Gastroesophageal sphincter (tissue), 3 donors: ENCODE measurements at regions not wholly inside any gene's neighbourhood (a gene's known extent, or its start where the extent isn't known, plus 50 kb on each side); places are given as distances from the start of the nearest gene placed in this dataset.

Experiments used
- EP300 ChIP-seq: sonication (generic); formaldehyde crosslinking; IDR thresholded peaks from one replicate; pipeline ENCODE4 v1.6.1; 2017; ENCODE audit warnings: antibody characterized with exemption, mild to moderate bottlenecking
- POLR2AphosphoS5 ChIP-seq: sonication (generic); formaldehyde crosslinking; IDR thresholded peaks from one replicate; pipeline ENCODE4 v1.6.1; 2017; ENCODE audit warnings: antibody characterized with exemption
- TF ChIP-seq, protein P1 (sequence below), 4 experiments: fragments of 200-600 bp in 2 of 4; fragments of 450-650 bp in 2 of 4; sonication (generic) in 1 of 4; IDR thresholded peaks; one replicate each; pipeline ENCODE4 v1.5.1; 2017 to 2019; ENCODE audit warnings: antibody characterized with exemption in 4 of 4, mild to moderate bottlenecking in 2 of 4, moderate library complexity in 2 of 4

DNA sequence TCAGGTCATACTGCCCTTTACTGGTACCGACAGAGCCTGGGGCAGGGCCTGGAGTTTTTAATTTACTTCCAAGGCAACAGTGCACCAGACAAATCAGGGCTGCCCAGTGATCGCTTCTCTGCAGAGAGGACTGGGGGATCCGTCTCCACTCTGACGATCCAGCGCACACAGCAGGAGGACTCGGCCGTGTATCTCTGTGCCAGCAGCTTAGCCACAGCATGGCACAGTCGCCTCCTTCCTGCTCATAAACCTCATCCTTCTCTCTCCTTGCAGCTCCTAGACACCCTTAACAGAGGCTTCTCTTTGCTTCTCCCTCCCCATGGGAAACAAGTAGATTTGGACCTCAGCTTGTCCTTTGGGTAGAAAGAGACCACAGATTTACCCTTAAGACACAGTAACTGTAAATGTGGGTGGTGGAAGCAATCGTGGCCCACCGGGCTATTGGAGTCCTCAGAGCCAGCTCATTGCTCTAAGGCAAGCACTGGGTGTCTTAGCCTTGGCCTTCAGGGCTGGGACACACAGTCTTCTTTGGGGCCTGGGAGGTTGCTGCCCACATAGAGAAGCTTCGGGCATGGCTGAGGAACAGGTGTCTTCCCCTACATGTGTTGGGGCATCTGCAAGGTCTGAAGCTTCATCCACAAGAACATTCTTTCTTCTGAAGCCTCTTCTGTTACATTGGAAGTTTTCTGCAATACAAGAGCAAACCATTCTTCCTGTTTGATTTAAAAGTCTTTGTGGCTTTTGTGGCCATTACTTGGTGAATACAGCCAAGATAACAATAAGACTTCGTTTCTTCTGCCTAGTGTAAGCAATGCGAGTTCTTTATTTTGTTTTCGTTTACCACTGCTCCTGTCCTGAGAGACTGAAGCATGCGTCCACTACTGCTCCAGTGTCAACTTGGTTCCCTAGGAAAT lies 95.5 kb upstream of the PRSS58 start:
- TF ChIP-seq EP300 (no peak), POLR2AphosphoS5 (no peak)
- TF ChIP-seq, protein P1, sequence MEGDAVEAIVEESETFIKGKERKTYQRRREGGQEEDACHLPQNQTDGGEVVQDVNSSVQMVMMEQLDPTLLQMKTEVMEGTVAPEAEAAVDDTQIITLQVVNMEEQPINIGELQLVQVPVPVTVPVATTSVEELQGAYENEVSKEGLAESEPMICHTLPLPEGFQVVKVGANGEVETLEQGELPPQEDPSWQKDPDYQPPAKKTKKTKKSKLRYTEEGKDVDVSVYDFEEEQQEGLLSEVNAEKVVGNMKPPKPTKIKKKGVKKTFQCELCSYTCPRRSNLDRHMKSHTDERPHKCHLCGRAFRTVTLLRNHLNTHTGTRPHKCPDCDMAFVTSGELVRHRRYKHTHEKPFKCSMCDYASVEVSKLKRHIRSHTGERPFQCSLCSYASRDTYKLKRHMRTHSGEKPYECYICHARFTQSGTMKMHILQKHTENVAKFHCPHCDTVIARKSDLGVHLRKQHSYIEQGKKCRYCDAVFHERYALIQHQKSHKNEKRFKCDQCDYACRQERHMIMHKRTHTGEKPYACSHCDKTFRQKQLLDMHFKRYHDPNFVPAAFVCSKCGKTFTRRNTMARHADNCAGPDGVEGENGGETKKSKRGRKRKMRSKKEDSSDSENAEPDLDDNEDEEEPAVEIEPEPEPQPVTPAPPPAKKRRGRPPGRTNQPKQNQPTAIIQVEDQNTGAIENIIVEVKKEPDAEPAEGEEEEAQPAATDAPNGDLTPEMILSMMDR (IDR thresholded peaks at IDR 0.05) = no peak
